H1 (cell line): ENCODE measurements at regions not wholly inside any gene's neighbourhood (a gene's known extent, or its start where the extent isn't known, plus 50 kb on each side); places are given as distances from the start of the nearest gene placed in this dataset.

ENCODE experiments used
- BCL11A ChIP-seq, 2 experiments: IDR thresholded peaks; one replicate each; pipeline ENCODE4 v1.6.1; 2011; ENCODE audit warnings: low read depth in 2 of 2, low read length in 2 of 2, mild to moderate bottlenecking in 2 of 2
- CBX8 ChIP-seq: fragments of 300-800, 300-1000 bp; sonication (generic); IDR thresholded peaks from 2 replicates; pipeline ENCODE4 v1.7.1; 2016; ENCODE audit warnings: low read depth, low read length, borderline replicate concordance
- CEBPB ChIP-seq: IDR thresholded peaks from 2 replicates; pipeline ENCODE4 v1.6.1; 2012; ENCODE audit warnings: low read depth, low read length
- CTBP2 ChIP-seq: IDR thresholded peaks from 2 replicates; pipeline ENCODE4 v1.7.0; 2011; ENCODE audit warnings: borderline replicate concordance, mild to moderate bottlenecking, moderate library complexity, mixed read lengths, low read length; ENCODE audit not compliant: insufficient read depth, insufficient read length
- EZH2 ChIP-seq: fragments of 200-600 bp; sonication (generic); IDR thresholded peaks from 2 replicates; pipeline ENCODE4 v1.7.1; 2012; ENCODE audit warnings: low read depth, mild to moderate bottlenecking, moderate library complexity, low read length, inconsistent platforms; ENCODE audit not compliant: severe bottlenecking
- HDAC2 ChIP-seq, 2 experiments: fragments of 300-600 bp in 1 of 2; sonication (generic) in 1 of 2; IDR thresholded peaks; 2 replicates each; pipeline ENCODE4 v1.6.1; 2011 to 2012; ENCODE audit warnings: low read depth in 2 of 2, low read length in 2 of 2, mild to moderate bottlenecking in 2 of 2, moderate library complexity in 2 of 2, borderline replicate concordance in 1 of 2, inconsistent platforms in 1 of 2
- KDM4A ChIP-seq: IDR thresholded peaks from one replicate; pipeline ENCODE4 v1.7.1; 2012; ENCODE audit warnings: low read depth, mild to moderate bottlenecking, moderate library complexity, low read length, inconsistent platforms; ENCODE audit not compliant: severe bottlenecking
- MAX ChIP-seq: IDR thresholded peaks from 2 replicates; pipeline ENCODE4 v1.6.1; 2012; ENCODE audit warnings: inconsistent platforms
- PHF8 ChIP-seq: fragments of 200-600 bp; sonication (generic); conservative IDR thresholded peaks from 2 replicates; pipeline ENCODE4 v1.7.1; 2012; ENCODE audit warnings: low read depth, mild to moderate bottlenecking, inconsistent platforms, low read length, moderate library complexity
- POLR2A ChIP-seq, 2 experiments: IDR thresholded peaks; 1 replicate in 1 of 2; 2 replicates in 1 of 2; pipeline ENCODE4 v1.6.1; 2011; ENCODE audit warnings: low read depth in 2 of 2, low read length in 2 of 2, mild to moderate bottlenecking in 2 of 2; ENCODE audit errors: control extremely low read depth in 1 of 2
- SRF ChIP-seq: IDR thresholded peaks from 2 replicates; pipeline ENCODE4 v1.6.1; 2011; ENCODE audit warnings: mild to moderate bottlenecking, low read depth, low read length, moderate library complexity
- SUZ12 ChIP-seq: fragments of 200-600 bp; sonication (generic); IDR thresholded peaks from 2 replicates; pipeline ENCODE4 v1.6.1; 2012; ENCODE audit warnings: mild to moderate bottlenecking, inconsistent platforms, low read length, moderate library complexity, mixed read lengths
- TAF1 ChIP-seq: IDR thresholded peaks from 2 replicates; pipeline ENCODE4 v1.6.1; 2011; ENCODE audit warnings: mild to moderate bottlenecking, low read depth, low read length
- TBP ChIP-seq: IDR thresholded peaks from 2 replicates; pipeline ENCODE4 v1.6.1; 2011; ENCODE audit warnings: low read depth, low read length, improper control_type of control experiment
- TEAD4 ChIP-seq: IDR thresholded peaks from 2 replicates; pipeline ENCODE4 v1.6.1; 2012; ENCODE audit warnings: low read depth, low read length, inconsistent platforms, mixed read lengths
- YY1 ChIP-seq: IDR thresholded peaks from 2 replicates; pipeline ENCODE4 v1.6.1; 2011; ENCODE audit warnings: low read depth, mild to moderate bottlenecking, low read length

DNA sequence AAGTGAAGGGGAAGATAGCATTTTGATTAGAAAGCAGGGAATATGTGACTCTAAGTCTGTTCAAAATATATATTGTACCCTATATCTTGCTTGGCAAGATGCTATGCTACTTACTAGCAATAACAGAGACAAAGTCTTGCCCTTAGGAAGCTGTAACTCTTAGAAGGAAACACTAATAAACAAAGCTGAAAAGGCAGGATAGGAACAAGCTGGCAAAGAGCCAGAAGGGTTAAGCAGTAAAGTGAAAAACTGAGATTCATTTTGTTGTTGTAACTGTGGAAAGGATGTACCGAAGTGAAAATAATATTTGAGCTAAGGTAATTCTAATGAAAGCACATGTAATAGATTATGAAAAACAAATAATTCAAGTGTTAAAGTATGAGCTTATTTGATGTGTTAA, 527.1 kb upstream of the FLRT2 start (continued):
- TF ChIP-seq HDAC2 (IDR thresholded peaks at IDR 0.05; ENCODE audit: borderline replicate concordance in 1 of 2, low read depth in 2 of 2, low read length in 2 of 2): no peak
- TF ChIP-seq TAF1: no peak
- TF ChIP-seq CTBP2: no peak
- TF ChIP-seq CEBPB: no peak
- no peak for TF ChIP-seq SUZ12
- TF ChIP-seq SRF: no peak
- no peak for TF ChIP-seq PHF8
- TF ChIP-seq POLR2A (IDR thresholded peaks at IDR 0.05; ENCODE audit: control extremely low read depth in 1 of 2, low read depth in 2 of 2, low read length in 2 of 2): no peak
- no peak for TF ChIP-seq TBP
- no peak for TF ChIP-seq KDM4A
- no peak for TF ChIP-seq TEAD4
- no peak for TF ChIP-seq BCL11A (IDR thresholded peaks at IDR 0.05; ENCODE audit: low read depth in 2 of 2, low read length in 2 of 2)
- no peak for TF ChIP-seq MAX
- no peak for TF ChIP-seq CBX8
- TF ChIP-seq YY1: no peak
- TF ChIP-seq EZH2: no peak
